SK-N-SH treated with all-trans-retinoic acid at 6 μM for 48 hours (cell line): ENCODE measurements at regions not wholly inside any gene's neighbourhood (a gene's known extent, or its start where the extent isn't known, plus 50 kb on each side); places are given as distances from the start of the nearest gene placed in this dataset.

Experiments
- ATAC-seq: fragments of 200-7000 bp; cut with Tn5 transposase; 3 replicates; pipeline ENCODE4 v1.9.1; 2020; ENCODE audit warnings: mild to moderate bottlenecking, moderate library complexity
- BACH2 ChIP-seq: fragments of 250-450 bp; sonication (Bioruptor Pico); IDR thresholded peaks from 2 replicates; pipeline ENCODE4 v1.9.0; 2021; ENCODE audit warnings: mild to moderate bottlenecking, borderline replicate concordance
- CSDC2 ChIP-seq: fragments of 250-450 bp; sonication (Bioruptor Pico); IDR thresholded peaks from 2 replicates; pipeline ENCODE4 v1.5.0; 2020; ENCODE audit warnings: mild to moderate bottlenecking, moderate library complexity
- GLIS3 ChIP-seq: fragments of 250-450 bp; sonication (Bioruptor Pico); IDR thresholded peaks from 2 replicates; pipeline ENCODE4 v1.5.0; 2020; ENCODE audit warnings: mild to moderate bottlenecking, moderate library complexity
- ISL1 ChIP-seq: fragments of 250-450 bp; sonication (Bioruptor Pico); IDR thresholded peaks from 2 replicates; pipeline ENCODE4 v2.1.2; 2022; ENCODE audit warnings: mild to moderate bottlenecking, moderate library complexity
- OSR1 ChIP-seq: fragments of 250-450 bp; sonication (Bioruptor Pico); IDR thresholded peaks from 2 replicates; pipeline ENCODE4 v1.8.0; 2022; ENCODE audit warnings: moderate library complexity, mild to moderate bottlenecking, inconsistent platforms
- PPARA ChIP-seq: fragments of 250-450 bp; sonication (Bioruptor Pico); IDR thresholded peaks from 2 replicates; pipeline ENCODE4 v1.5.0; 2020; ENCODE audit warnings: mild to moderate bottlenecking, borderline replicate concordance
- RARB ChIP-seq: fragments of 250-450 bp; sonication (Bioruptor Pico); IDR thresholded peaks from 2 replicates; pipeline ENCODE4 v1.8.0; 2021; ENCODE audit warnings: mild to moderate bottlenecking, moderate library complexity
- SNAI2 ChIP-seq: fragments of 250-450 bp; sonication (Bioruptor Pico); IDR thresholded peaks from 2 replicates; pipeline ENCODE4 v1.5.0; 2020; ENCODE audit warnings: mild to moderate bottlenecking, moderate library complexity
- TCF4 ChIP-seq: fragments of 250-450 bp; sonication (Bioruptor Pico); IDR thresholded peaks from 2 replicates; pipeline ENCODE4 v1.8.0; 2021; ENCODE audit warnings: mild to moderate bottlenecking, moderate library complexity, borderline replicate concordance
- TOX ChIP-seq: fragments of 250-450 bp; sonication (Bioruptor Pico); IDR thresholded peaks from 2 replicates; pipeline ENCODE4 v1.8.0; 2021; ENCODE audit warnings: mild to moderate bottlenecking, moderate library complexity, borderline replicate concordance
- ZC3H10 ChIP-seq: fragments of 250-450 bp; sonication (Bioruptor Pico); IDR thresholded peaks from 2 replicates; pipeline ENCODE4 v1.5.1; 2021; ENCODE audit warnings: mild to moderate bottlenecking, moderate library complexity
- ZFP3 ChIP-seq: fragments of 250-450 bp; sonication (Bioruptor Pico); IDR thresholded peaks from 2 replicates; pipeline ENCODE4 v1.5.0; 2020; ENCODE audit warnings: mild to moderate bottlenecking, moderate library complexity
- ZFP30 ChIP-seq: fragments of 450-650 bp; formaldehyde crosslinking; IDR thresholded peaks from 2 replicates; pipeline ENCODE4 v1.5.0; 2022; ENCODE audit warnings: mild to moderate bottlenecking, moderate library complexity
- ZNF565 ChIP-seq: fragments of 450-650 bp; formaldehyde crosslinking; conservative IDR thresholded peaks from 2 replicates; pipeline ENCODE4 v1.5.0; 2020; ENCODE audit warnings: low read depth, mild to moderate bottlenecking, moderate library complexity
- ZNF70 ChIP-seq: fragments of 450-650 bp; formaldehyde crosslinking; IDR thresholded peaks from 2 replicates; pipeline ENCODE4 v1.5.0; 2020; ENCODE audit warnings: mild to moderate bottlenecking, moderate library complexity
- ZNF8 ChIP-seq: fragments of 450-650 bp; formaldehyde crosslinking; IDR thresholded peaks from 2 replicates; pipeline ENCODE4 v1.5.0; 2020; ENCODE audit warnings: mild to moderate bottlenecking, moderate library complexity
- TF ChIP-seq, protein P1 (sequence below): fragments of 250-450 bp; sonication (Bioruptor Pico); IDR thresholded peaks from 2 replicates; pipeline ENCODE4 v1.5.1; 2021; ENCODE audit warnings: mild to moderate bottlenecking, moderate library complexity
- TF ChIP-seq, protein P2 (sequence below): fragments of 250-450 bp; sonication (Bioruptor Pico); IDR thresholded peaks from 2 replicates; pipeline ENCODE4 v1.8.0; 2021; ENCODE audit warnings: low read depth, mild to moderate bottlenecking, moderate library complexity, borderline replicate concordance
- TF ChIP-seq, protein P3 (sequence below): fragments of 250-450 bp; sonication (Bioruptor Pico); IDR thresholded peaks from 2 replicates; pipeline ENCODE4 v1.8.0; 2020; ENCODE audit warnings: mild to moderate bottlenecking, moderate library complexity, borderline replicate concordance
- TF ChIP-seq, protein P4 (sequence below): fragments of 250-450 bp; sonication (Bioruptor Pico); IDR thresholded peaks from 2 replicates; pipeline ENCODE4 v1.5.0; 2020; ENCODE audit warnings: mild to moderate bottlenecking, moderate library complexity
- TF ChIP-seq, protein P5 (sequence below): fragments of 250-450 bp; sonication (Bioruptor Pico); IDR thresholded peaks from 2 replicates; pipeline ENCODE4 v1.5.1; 2020; ENCODE audit warnings: low read depth, mild to moderate bottlenecking, moderate library complexity

DNA sequence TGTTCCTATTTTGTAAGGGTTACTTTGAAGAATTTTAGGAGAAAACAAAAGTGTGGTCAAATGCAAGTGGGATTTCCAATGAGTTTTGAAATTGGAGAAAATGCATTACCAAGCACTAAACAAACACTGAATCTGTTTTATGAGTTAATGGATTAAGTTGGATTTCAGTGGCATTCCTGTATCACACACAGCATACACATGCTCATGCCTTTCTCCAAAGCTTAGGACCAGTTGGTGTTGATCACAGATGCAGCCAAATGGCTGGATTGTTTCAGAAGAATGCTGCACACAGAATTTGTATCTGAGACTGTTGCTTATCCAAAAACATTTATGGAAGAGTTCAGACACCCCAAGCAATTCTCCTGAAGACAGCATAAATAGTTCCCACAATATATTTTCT is 611.1 kb downstream of the ACTL7B start:
- TF ChIP-seq ZNF565 (no peak), ISL1 (CRISPR knock-in tag) (no peak), CSDC2 (CRISPR knock-in tag) (no peak), BACH2 (no peak)
- TF ChIP-seq, protein P1, sequence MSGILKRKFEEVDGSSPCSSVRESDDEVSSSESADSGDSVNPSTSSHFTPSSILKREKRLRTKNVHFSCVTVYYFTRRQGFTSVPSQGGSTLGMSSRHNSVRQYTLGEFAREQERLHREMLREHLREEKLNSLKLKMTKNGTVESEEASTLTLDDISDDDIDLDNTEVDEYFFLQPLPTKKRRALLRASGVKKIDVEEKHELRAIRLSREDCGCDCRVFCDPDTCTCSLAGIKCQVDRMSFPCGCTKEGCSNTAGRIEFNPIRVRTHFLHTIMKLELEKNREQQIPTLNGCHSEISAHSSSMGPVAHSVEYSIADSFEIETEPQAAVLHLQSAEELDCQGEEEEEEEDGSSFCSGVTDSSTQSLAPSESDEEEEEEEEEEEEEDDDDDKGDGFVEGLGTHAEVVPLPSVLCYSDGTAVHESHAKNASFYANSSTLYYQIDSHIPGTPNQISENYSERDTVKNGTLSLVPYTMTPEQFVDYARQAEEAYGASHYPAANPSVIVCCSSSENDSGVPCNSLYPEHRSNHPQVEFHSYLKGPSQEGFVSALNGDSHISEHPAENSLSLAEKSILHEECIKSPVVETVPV = no peak
- TF ChIP-seq, protein P2, sequence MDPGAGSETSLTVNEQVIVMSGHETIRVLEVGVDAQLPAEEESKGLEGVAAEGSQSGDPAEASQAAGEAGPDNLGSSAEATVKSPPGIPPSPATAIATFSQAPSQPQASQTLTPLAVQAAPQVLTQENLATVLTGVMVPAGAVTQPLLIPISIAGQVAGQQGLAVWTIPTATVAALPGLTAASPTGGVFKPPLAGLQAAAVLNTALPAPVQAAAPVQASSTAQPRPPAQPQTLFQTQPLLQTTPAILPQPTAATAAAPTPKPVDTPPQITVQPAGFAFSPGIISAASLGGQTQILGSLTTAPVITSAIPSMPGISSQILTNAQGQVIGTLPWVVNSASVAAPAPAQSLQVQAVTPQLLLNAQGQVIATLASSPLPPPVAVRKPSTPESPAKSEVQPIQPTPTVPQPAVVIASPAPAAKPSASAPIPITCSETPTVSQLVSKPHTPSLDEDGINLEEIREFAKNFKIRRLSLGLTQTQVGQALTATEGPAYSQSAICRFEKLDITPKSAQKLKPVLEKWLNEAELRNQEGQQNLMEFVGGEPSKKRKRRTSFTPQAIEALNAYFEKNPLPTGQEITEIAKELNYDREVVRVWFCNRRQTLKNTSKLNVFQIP (CRISPR knock-in tag) = no peak
- no peak for ATAC-seq

DNA sequence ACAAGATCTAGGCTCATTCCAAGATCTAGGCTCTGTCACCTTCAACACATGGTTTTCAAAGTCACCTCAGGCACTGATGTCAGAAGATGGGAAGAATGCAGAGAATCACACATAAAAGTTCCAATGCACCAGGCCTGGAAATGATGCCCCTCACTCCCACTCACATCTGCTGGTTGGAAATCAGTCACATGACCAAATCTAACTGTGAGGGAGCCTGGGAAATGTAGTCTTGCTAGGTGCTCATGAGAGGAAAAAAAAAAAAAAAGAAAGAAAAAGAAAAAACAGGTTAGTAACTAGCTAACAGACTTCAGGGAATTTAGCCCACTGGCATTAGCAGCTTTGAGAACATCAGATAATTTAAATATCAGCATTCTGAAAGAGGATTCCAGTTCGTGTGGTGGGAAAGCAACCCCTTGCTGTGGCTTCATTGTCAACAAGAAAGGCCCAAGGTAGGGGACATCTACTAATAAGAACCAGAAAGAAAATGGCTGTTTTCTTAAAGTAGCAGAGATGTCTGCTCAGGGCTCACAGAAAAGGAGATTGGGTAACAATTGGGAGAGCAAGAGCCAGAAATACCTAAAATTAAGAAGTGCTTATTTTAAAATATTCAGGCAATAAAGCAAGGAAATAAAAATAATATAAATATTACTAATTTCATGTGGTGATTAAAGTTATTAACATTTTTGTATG is 614.3 kb downstream of the ACTL7B start:
- TF ChIP-seq, protein P3, sequence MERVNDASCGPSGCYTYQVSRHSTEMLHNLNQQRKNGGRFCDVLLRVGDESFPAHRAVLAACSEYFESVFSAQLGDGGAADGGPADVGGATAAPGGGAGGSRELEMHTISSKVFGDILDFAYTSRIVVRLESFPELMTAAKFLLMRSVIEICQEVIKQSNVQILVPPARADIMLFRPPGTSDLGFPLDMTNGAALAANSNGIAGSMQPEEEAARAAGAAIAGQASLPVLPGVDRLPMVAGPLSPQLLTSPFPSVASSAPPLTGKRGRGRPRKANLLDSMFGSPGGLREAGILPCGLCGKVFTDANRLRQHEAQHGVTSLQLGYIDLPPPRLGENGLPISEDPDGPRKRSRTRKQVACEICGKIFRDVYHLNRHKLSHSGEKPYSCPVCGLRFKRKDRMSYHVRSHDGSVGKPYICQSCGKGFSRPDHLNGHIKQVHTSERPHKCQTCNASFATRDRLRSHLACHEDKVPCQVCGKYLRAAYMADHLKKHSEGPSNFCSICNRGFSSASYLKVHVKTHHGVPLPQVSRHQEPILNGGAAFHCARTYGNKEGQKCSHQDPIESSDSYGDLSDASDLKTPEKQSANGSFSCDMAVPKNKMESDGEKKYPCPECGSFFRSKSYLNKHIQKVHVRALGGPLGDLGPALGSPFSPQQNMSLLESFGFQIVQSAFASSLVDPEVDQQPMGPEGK = no peak
- TF ChIP-seq TOX (CRISPR knock-in tag) (no peak), ZC3H10 (no peak), ZFP3 (CRISPR knock-in tag) (no peak), CSDC2 (CRISPR knock-in tag) (no peak), PPARA (CRISPR knock-in tag) (no peak), RARB (no peak), ZFP30 (CRISPR knock-in tag) (no peak), ZNF70 (CRISPR knock-in tag) (no peak), SNAI2 (CRISPR knock-in tag) (no peak), ZNF565 (no peak), GLIS3 (CRISPR knock-in tag) (no peak), OSR1 (no peak), TCF4 (CRISPR knock-in tag) (no peak), ZNF8 (no peak), ISL1 (CRISPR knock-in tag) (no peak)
- TF ChIP-seq, protein P4, sequence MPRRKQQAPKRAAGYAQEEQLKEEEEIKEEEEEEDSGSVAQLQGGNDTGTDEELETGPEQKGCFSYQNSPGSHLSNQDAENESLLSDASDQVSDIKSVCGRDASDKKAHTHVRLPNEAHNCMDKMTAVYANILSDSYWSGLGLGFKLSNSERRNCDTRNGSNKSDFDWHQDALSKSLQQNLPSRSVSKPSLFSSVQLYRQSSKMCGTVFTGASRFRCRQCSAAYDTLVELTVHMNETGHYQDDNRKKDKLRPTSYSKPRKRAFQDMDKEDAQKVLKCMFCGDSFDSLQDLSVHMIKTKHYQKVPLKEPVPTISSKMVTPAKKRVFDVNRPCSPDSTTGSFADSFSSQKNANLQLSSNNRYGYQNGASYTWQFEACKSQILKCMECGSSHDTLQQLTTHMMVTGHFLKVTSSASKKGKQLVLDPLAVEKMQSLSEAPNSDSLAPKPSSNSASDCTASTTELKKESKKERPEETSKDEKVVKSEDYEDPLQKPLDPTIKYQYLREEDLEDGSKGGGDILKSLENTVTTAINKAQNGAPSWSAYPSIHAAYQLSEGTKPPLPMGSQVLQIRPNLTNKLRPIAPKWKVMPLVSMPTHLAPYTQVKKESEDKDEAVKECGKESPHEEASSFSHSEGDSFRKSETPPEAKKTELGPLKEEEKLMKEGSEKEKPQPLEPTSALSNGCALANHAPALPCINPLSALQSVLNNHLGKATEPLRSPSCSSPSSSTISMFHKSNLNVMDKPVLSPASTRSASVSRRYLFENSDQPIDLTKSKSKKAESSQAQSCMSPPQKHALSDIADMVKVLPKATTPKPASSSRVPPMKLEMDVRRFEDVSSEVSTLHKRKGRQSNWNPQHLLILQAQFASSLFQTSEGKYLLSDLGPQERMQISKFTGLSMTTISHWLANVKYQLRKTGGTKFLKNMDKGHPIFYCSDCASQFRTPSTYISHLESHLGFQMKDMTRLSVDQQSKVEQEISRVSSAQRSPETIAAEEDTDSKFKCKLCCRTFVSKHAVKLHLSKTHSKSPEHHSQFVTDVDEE (CRISPR knock-in tag) = no peak
- TF ChIP-seq, protein P2 (CRISPR knock-in tag) = no peak
- TF ChIP-seq, protein P5, sequence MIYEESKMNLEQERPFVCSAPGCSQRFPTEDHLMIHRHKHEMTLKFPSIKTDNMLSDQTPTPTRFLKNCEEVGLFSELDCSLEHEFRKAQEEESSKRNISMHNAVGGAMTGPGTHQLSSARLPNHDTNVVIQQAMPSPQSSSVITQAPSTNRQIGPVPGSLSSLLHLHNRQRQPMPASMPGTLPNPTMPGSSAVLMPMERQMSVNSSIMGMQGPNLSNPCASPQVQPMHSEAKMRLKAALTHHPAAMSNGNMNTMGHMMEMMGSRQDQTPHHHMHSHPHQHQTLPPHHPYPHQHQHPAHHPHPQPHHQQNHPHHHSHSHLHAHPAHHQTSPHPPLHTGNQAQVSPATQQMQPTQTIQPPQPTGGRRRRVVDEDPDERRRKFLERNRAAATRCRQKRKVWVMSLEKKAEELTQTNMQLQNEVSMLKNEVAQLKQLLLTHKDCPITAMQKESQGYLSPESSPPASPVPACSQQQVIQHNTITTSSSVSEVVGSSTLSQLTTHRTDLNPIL (CRISPR knock-in tag) = no peak
- TF ChIP-seq, all 23 proteins: peak for 0
- no peak for ATAC-seq
